ENCODE measurements at regions not wholly inside any gene's neighbourhood (a gene's known extent, or its start where the extent isn't known, plus 50 kb on each side); places are given as distances from the start of the nearest gene placed in this dataset.

- DNase-seq (ENCODE audit: low spot score): no peak
Observed at GRCh38 chr12:39240587-39240986, 202.3 kb downstream of the KIF21A start.

- no peak for DNase-seq (ENCODE audit: low spot score)
Observed at GRCh38 chr12:39239490-39240486, 203.1 kb downstream of the KIF21A start.

- no peak for DNase-seq (ENCODE audit: low spot score)
Observed at GRCh38 chr12:39237004-39237403, 205.9 kb downstream of the KIF21A start.

GRCh38 chr12:39235990-39236767 is 206.7 kb downstream of the KIF21A start:
- no peak for DNase-seq (ENCODE audit: low spot score)

- no peak for DNase-seq (ENCODE audit: low spot score)
Observed at GRCh38 chr12:39230086-39230485, 212.8 kb downstream of the KIF21A start.

GRCh38 chr12:39227218-39227617 is 215.7 kb downstream of the KIF21A start:
- no peak for DNase-seq (ENCODE audit: low spot score)

- no peak for DNase-seq (ENCODE audit: low spot score)
Observed at GRCh38 chr12:39224971-39225370, 217.9 kb downstream of the KIF21A start.

GRCh38 chr12:39205969-39206368 is 237.0 kb downstream of the KIF21A start:
- no peak for DNase-seq (ENCODE audit: low spot score)

GRCh38 chr12:39199351-39199750 is 243.6 kb downstream of the KIF21A start:
- DNase-seq (ENCODE audit: low spot score): peak; percentile 42

GRCh38 chr12:39188689-39189088 is 254.2 kb downstream of the KIF21A start:
- no peak for DNase-seq (ENCODE audit: low spot score)

GRCh38 chr12:39186744-39187143 is 256.2 kb downstream of the KIF21A start:
- DNase-seq (ENCODE audit: low spot score): no peak

- DNase-seq (ENCODE audit: low spot score): no peak
Observed at GRCh38 chr12:39178837-39179236, 264.1 kb downstream of the KIF21A start.

GRCh38 chr12:39176356-39176755 is 266.6 kb downstream of the KIF21A start:
- no peak for DNase-seq (ENCODE audit: low spot score)

- DNase-seq (ENCODE audit: low spot score): no peak
Observed at GRCh38 chr12:39173726-39174125, 268.3 kb upstream of the CPNE8 start.

- no peak for DNase-seq (ENCODE audit: low spot score)
Observed at GRCh38 chr12:39165338-39165737, 259.9 kb upstream of the CPNE8 start.

- no peak for DNase-seq (ENCODE audit: low spot score)
Observed at GRCh38 chr12:39161465-39162085, 256.2 kb upstream of the CPNE8 start.

GRCh38 chr12:39157696-39158342 is 252.4 kb upstream of the CPNE8 start:
- no peak for DNase-seq (ENCODE audit: low spot score)

- DNase-seq (ENCODE audit: low spot score): no peak
Observed at GRCh38 chr12:39145175-39145999, 240.0 kb upstream of the CPNE8 start.

- no peak for DNase-seq (ENCODE audit: low spot score)
Observed at GRCh38 chr12:39144613-39145061, 239.2 kb upstream of the CPNE8 start.

- no peak for DNase-seq (ENCODE audit: low spot score)
Observed at GRCh38 chr12:39138268-39138667, 232.9 kb upstream of the CPNE8 start.

- no peak for DNase-seq (ENCODE audit: low spot score)
Observed at GRCh38 chr12:39127401-39127800, 222.0 kb upstream of the CPNE8 start.

Data from SK-N-DZ (cell line).